ENCODE measurements at regions not wholly inside any gene's neighbourhood (a gene's known extent, or its start where the extent isn't known, plus 50 kb on each side); places are given as distances from the start of the nearest gene placed in this dataset.

DNA sequence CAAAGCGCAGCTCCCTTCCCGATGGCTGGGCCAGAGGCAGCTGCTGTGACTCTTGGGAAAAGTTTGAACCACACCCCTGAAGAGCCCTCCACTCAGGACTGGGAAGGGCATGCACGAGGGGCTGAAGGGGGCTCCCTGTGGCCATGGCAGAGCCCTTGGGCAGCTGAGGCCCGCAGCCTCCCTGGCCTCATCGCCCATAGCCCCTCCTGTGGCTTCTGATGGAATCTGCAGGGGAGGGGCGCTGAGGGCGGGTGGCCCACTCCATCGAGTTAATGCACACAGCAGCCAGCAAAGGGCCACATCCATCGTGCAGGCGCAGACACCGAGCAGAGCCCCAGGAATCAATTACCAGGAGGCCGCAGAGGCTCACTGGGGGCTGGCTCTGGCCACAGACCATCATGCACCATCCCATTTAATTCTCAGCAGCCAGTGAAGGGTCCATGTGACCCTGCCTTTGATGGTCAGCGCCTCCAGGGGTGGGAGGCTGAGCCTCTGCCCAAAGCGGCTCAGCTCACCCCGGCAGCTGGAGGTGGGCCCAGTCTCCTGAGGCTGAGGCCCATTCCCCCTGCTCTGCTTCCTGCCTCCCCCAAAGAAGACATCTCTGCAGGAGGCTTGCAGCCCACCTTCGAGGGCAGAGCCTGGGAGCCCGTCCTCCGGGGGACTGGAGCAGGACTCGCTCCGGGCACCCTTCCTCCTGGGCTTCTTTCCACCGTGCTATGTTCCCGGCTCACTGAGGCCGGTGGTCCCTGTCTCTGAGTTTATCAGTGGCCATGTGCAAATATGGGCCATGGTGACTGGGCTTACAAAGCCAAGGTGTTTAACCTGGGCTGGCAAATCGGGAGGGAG, 1410.2 kb downstream of the BRD1 start:
- no peaks in the 10 kb centered on the region for H3K9me3 ChIP-seq (ENCODE audit: insufficient read depth, low read length)
- H3K27ac ChIP-seq (ENCODE audit: low read depth, low read length): no peak overlapping the region
- H2AFZ ChIP-seq (ENCODE audit: low read depth, low read length, severe bottlenecking): no peak overlapping the region
- no peaks in the 10 kb centered on the region for H3F3A ChIP-seq (ENCODE audit: insufficient read depth)
- no peaks in the 10 kb centered on the region for H4K20me1 ChIP-seq (ENCODE audit: low read depth, low read length)
- H3K9me2 ChIP-seq (replicated peaks; ENCODE audit: insufficient read depth, low read length): no peaks in the 10 kb centered on the region
- H3K79me2 ChIP-seq (ENCODE audit: insufficient read depth, low read length): no peaks in the 10 kb centered on the region
- H3K4me2 ChIP-seq (ENCODE audit: low read depth, low read length, poor library complexity, severe bottlenecking): no peak overlapping the region
- no peaks in the 10 kb centered on the region for H3K27me3 ChIP-seq (ENCODE audit: low read length)
- H3K4me3 ChIP-seq (ENCODE audit: insufficient read depth, low read length, poor library complexity, severe bottlenecking): no peak overlapping the region
- H3K9ac ChIP-seq (ENCODE audit: low read length): no peak overlapping the region
- no peaks in the 10 kb centered on the region for H3K36me3 ChIP-seq (ENCODE audit: low read length)
- no peak for TF ChIP-seq EZH2phosphoT487 (conservative IDR thresholded peaks at IDR 0.05; ENCODE audit: low read length)
- no peak for TF ChIP-seq CTCF (IDR thresholded peaks at IDR 0.05; ENCODE audit: insufficient read depth, low read length, poor library complexity, severe bottlenecking)

DNA sequence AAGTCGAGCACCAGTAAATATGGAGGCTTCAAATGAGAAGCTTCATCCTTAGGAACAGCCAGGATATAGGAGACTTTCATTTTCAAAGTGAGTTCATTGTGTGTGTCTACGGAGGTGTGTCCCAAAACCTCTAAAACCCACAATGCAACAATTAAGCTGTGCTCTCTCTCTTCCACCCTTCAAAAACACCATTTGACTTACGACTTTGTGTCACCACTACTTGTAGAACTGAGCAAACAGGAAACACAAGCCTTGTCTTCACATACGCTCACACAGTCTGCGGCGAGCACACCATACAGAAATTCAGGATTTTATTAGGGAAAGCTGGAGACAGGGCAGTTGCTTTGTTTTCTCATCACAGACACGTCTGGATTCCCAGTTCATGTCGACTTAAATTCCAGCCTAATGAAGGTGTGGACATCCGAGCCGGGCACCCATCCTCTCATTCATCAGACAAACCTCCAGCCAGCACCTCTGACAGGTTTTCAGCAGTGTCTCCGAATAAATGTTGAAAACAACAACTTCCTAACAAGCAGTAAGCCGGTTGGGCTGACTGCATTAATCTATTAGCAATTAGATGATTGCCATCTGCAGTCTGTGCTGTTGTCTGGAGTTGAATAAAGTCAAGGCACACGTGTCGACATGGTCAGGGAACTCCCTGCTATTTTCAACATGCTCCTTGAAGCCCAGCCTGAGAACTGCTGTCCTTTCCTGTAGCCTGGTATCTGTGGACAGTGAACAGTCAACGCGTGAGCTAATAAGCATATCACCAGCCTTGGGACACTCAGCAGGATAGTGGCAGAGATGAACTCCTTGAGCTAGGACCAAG, 1411.1 kb downstream of the BRD1 start:
- no peak overlapping the region for H2AFZ ChIP-seq (ENCODE audit: low read depth, low read length, severe bottlenecking)
- H3K9ac ChIP-seq (ENCODE audit: low read length): no peak overlapping the region
- H3K27me3 ChIP-seq (ENCODE audit: low read length): no peaks in the 10 kb centered on the region
- H3K9me3 ChIP-seq (ENCODE audit: insufficient read depth, low read length): no peaks in the 10 kb centered on the region
- no peak overlapping the region for H3K4me2 ChIP-seq (ENCODE audit: low read depth, low read length, poor library complexity, severe bottlenecking)
- no peaks in the 10 kb centered on the region for H4K20me1 ChIP-seq (ENCODE audit: low read depth, low read length)
- H3K9me2 ChIP-seq (replicated peaks; ENCODE audit: insufficient read depth, low read length): no peaks in the 10 kb centered on the region
- no peak overlapping the region for H3K27ac ChIP-seq (ENCODE audit: low read depth, low read length)
- TF ChIP-seq EZH2phosphoT487 (conservative IDR thresholded peaks at IDR 0.05; ENCODE audit: low read length) (no peak), CTCF (IDR thresholded peaks at IDR 0.05; ENCODE audit: insufficient read depth, low read length, poor library complexity, severe bottlenecking) (no peak)
- H3K36me3 ChIP-seq (ENCODE audit: low read length): no peaks in the 10 kb centered on the region
- no peaks in the 10 kb centered on the region for H3K79me2 ChIP-seq (ENCODE audit: insufficient read depth, low read length)
- H3K4me3 ChIP-seq (ENCODE audit: insufficient read depth, low read length, poor library complexity, severe bottlenecking): no peak overlapping the region
- no peaks in the 10 kb centered on the region for H3F3A ChIP-seq (ENCODE audit: insufficient read depth)

GRCh38 chr22:48415520-48415919, 1412.2 kb downstream of the BRD1 start:
- no peak overlapping the region for H3K9ac ChIP-seq (ENCODE audit: low read length)
- no peak overlapping the region for H3K27ac ChIP-seq (ENCODE audit: low read depth, low read length)
- no peaks in the 10 kb centered on the region for H3K9me3 ChIP-seq (ENCODE audit: insufficient read depth, low read length)
- no peak for TF ChIP-seq EZH2phosphoT487 (conservative IDR thresholded peaks at IDR 0.05; ENCODE audit: low read length)
- no peak for TF ChIP-seq CTCF (IDR thresholded peaks at IDR 0.05; ENCODE audit: insufficient read depth, low read length, poor library complexity, severe bottlenecking)
- no peaks in the 10 kb centered on the region for H3K36me3 ChIP-seq (ENCODE audit: low read length)
- no peak overlapping the region for H2AFZ ChIP-seq (ENCODE audit: low read depth, low read length, severe bottlenecking)
- no peaks in the 10 kb centered on the region for H3K9me2 ChIP-seq (replicated peaks; ENCODE audit: insufficient read depth, low read length)
- H3K79me2 ChIP-seq (ENCODE audit: insufficient read depth, low read length): no peaks in the 10 kb centered on the region
- no peaks in the 10 kb centered on the region for H4K20me1 ChIP-seq (ENCODE audit: low read depth, low read length)
- H3K27me3 ChIP-seq (ENCODE audit: low read length): no peaks in the 10 kb centered on the region
- no peak overlapping the region for H3K4me2 ChIP-seq (ENCODE audit: low read depth, low read length, poor library complexity, severe bottlenecking)
- H3K4me3 ChIP-seq (ENCODE audit: insufficient read depth, low read length, poor library complexity, severe bottlenecking): no peak overlapping the region
- H3F3A ChIP-seq (ENCODE audit: insufficient read depth): no peaks in the 10 kb centered on the region
